ENCODE measurements at regions not wholly inside any gene's neighbourhood (a gene's known extent, or its start where the extent isn't known, plus 50 kb on each side); places are given as distances from the start of the nearest gene placed in this dataset.

DNA sequence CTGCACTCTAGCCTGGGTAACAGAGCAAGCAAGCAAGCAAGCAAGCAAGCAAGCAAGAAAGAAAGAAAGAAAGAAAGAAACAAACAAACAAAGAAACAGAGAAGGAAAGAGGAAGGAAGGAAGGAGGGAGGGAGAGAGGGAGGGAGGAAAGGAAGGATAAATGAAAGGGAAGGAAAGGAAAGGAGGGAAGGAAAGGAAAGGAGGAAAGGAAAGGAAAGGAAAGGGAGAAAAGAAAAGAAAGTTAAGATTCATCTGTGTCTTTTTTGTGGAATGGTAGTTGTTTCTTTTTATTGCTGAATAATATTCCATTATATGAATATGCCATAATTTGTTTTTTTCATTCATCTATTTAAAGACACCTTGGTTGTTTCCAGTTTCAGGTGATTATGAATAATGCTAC, 506.9 kb upstream of the NAALADL2 start:
- TF ChIP-seq, protein P1, sequence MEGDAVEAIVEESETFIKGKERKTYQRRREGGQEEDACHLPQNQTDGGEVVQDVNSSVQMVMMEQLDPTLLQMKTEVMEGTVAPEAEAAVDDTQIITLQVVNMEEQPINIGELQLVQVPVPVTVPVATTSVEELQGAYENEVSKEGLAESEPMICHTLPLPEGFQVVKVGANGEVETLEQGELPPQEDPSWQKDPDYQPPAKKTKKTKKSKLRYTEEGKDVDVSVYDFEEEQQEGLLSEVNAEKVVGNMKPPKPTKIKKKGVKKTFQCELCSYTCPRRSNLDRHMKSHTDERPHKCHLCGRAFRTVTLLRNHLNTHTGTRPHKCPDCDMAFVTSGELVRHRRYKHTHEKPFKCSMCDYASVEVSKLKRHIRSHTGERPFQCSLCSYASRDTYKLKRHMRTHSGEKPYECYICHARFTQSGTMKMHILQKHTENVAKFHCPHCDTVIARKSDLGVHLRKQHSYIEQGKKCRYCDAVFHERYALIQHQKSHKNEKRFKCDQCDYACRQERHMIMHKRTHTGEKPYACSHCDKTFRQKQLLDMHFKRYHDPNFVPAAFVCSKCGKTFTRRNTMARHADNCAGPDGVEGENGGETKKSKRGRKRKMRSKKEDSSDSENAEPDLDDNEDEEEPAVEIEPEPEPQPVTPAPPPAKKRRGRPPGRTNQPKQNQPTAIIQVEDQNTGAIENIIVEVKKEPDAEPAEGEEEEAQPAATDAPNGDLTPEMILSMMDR (IDR thresholded peaks at IDR 0.05; ENCODE audit: insufficient read depth, low read length, poor library complexity, severe bottlenecking), result no peak
- TF ChIP-seq EZH2phosphoT487 (conservative IDR thresholded peaks at IDR 0.05; ENCODE audit: low read length), result no peak
